H4 (cell line): ENCODE measurements at regions not wholly inside any gene's neighbourhood (a gene's known extent, or its start where the extent isn't known, plus 50 kb on each side); places are given as distances from the start of the nearest gene placed in this dataset.
A peak's percentile ranks its signal among the peaks of the same experiment; 100 is the strongest.
"Not testable (repeated sequence)": the region's sequence is repeated elsewhere in the genome, so short reads cannot be mapped to it uniquely, and the experiment has no call there.

ENCODE experiments used
- DNase-seq: peaks from one replicate; pipeline ENCODE4 v3.0.0-alpha.2; 2015; ENCODE audit warnings: low spot score

DNA sequence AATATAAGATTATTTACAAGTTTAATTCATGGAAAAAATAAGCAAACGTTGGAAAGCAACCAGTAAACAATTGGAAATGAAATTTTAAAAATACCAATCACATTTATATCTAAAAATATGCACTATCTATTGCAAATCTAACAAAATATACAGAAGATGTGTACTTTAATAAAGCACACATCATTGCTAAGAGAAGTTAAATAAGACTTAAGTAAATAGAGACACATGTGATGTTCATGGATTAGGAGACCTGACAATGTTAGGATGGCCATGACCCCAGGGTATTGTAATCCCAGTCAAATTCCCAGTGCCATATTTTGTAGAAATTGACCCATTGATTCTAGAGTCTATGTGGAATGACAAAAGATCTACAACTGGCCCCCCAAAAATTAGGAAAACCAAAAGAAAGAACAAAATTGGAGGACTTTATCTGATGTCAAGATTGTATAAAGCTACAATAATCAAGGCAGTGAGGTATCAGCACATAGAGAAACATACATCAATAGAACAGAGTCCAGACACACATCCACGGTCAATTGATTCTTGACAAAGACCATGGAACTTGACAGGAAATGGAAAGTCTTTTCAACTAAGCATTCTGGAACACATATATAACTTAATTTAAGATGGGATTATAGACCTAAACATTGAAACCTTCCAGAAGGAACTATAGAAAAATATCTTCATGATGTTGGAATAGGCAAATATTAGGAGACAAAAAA, 90.8 kb upstream of the USP29 start:
- DNase-seq = no peak

DNA sequence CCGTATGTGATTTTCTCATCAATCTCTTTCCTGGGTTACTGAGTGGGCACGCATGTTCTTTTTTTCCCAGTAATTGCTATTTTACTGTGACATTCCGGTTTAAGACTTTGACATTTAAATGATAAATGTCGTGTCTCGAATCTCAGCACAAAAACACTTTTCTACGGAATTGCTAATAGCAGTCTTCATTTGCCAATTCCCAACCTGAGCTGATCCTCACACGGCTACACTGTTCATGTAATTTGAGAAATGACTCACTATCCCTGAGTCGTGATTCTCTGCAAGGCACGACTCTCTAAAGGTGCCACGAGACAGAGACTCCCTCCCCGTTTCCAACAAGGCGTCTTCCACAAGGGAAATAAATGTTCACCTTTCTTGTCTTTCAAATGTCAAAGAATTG, 88.7 kb upstream of the USP29 start:
- no peak for DNase-seq

DNA sequence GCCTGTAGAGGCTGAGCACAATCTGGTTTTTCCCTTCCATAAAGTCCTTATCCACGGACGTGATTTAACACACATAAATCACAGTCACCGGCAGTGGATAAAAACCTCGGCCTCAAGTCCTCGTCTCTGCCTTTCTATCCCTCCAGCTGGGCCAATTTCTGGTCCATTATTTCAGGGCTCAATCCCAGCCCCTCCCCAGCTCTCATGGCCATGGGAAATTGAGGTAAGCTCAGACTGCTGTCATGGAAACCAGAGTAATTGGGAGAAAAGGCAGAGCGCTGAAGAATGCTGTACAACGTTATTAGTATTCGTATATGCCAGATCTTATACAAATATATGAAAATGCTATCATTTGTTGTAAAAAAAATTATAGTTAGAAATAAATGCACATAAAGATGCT, 86.2 kb upstream of the USP29 start:
- no peak for DNase-seq

DNA sequence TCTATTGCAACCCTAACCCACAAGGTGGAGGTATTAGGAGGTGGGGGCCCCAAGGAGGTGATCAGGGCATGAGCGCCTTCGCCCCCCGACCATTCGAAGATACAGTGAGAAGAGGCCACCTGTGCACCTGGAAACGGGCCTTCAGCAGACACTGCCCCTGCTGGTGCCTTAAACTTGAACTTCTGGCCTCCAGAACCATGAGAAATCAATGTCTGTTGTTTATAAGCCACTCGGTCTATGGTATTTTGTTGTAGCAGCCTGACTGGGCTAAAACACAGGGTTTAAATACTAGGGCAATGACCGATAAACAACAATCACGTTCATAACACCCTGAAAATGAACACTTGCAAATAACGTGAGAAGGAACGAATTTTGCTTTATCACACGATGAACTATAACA, 85.2 kb upstream of the USP29 start:
- DNase-seq = no peak

DNA sequence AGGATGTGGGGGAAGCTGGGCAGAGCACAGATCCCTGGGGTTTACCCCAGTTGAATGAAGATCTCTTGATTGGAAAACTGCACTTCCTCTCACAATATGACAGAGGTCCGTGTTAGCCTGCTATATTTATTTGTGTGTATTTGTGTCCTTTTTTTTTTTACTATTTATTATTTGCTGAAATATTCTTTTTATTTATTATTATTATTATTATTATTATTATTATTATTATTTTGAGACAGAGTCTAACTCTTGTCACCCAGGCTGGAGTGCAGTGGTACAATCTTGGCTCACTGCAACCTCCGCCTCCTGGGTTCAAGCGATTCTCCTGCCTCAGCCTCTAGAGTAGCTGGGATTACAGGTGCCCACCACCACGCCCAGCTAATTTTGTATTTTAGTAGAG, 84.0 kb upstream of the USP29 start:
- DNase-seq = not testable (repeated sequence)

DNA sequence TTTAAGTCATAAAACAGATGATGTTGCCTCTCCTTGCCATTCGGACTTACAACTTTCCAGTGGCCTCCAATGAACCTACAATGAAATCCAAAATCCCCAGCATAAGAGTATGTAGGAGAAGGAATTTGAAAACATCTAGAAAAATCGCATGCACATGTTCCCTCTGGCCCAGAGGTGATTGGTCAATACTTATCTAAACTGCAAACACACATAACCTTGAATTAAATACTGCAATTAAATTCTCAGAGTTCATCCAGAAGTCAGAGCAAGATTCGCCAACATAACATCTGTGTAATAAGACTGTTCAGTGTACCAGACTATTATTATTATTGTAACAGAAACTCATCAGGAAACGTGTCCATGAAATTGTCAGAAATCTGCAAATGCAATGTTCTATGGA, 82.2 kb upstream of the USP29 start:
- no peak for DNase-seq

DNA sequence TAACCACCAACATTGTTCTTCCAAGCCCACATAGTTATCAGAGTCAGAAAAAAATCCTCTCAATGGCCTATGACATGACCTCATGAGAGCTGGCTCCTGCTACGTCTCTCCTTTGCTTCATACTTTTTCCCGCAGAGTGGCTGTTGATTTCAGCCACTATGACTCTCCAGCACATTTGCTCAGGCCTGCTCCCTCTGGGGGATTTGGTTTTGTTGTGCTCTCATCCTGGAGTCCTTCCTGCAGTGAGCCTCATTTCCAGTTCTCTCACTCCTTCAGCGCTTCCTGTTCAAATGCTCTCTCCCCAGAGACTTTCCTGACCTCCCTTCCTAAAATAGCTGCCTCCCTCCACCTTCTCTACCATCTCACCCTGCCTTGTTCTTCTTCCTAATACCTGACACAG, 72.0 kb upstream of the USP29 start:
- no peak for DNase-seq

DNA sequence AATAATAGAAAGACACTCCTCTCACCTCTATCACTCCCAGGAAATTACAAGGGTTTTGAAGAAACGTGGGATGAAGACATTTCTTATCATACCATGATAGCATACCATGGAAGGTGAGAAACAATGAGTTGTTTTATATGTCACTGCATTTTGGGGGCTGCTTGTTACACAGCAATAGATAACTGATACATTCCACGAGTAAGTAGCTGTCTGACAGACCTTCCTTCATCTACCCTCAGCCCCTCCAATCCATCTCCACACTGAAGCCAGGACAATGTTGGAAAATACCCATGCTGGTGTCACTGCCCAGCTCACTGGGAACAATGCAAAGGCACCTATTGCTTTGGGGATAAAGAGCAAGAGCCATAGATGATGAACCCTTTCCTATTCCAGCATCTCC, 68.9 kb upstream of the USP29 start:
- no peak for DNase-seq

DNA sequence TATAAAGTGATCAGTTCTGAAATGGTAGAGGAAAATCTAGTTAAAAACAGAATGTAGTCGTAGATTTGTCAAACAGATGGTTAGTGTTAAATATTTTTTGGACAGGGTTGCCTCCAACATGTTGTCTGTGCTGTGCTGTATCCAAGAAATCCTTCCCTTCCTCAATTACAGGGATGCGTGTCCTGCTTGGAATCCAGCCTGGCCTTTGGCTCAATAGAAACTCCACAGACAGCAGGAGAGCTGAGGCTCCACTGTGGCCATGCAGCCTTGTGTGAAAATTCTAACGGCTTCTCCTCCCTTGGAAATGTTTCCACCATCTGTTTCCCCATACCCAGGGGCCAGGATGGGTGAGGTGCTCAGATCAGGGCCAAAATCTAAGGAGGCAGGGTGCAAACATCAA, 67.7 kb upstream of the USP29 start:
- no peak for DNase-seq

DNA sequence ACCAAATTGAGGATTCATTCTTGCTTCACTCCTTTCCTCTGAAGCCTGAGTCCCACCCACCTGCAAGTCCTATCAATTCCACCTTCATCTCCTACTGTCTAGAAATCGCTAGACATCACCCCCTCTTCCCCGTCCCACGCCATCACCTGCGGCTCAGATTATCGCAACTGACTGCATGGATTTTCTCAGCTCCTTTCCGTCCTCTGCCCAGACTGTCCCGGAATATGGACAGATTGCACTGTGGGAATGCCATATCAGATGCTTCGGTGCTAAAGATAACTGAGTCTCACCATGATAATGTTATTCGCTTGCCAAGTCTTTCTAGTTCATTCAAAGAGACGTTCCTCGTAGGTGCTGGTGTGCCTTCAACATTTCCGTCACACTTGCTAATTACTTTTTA, 66.4 kb upstream of the USP29 start:
- DNase-seq = no peak

DNA sequence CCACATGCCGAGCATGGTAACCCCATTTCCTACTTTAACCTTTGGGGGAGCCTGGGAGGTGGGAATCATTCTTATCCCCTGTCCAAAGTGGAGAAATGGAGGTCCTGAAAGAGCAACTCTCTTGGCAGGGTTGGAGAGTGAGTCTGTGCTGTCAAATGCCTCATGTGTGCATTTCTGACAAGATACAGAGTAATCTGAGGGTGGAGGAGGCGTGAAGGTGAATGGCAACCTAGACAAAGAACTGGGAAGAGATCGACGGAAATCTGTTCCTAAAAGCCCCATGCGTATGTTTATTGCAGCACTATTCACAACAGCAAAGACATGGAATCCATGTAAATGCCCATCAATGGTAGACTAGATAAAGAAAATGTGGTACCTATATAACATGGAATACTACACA, 63.8 kb upstream of the USP29 start:
- DNase-seq = no peak

DNA sequence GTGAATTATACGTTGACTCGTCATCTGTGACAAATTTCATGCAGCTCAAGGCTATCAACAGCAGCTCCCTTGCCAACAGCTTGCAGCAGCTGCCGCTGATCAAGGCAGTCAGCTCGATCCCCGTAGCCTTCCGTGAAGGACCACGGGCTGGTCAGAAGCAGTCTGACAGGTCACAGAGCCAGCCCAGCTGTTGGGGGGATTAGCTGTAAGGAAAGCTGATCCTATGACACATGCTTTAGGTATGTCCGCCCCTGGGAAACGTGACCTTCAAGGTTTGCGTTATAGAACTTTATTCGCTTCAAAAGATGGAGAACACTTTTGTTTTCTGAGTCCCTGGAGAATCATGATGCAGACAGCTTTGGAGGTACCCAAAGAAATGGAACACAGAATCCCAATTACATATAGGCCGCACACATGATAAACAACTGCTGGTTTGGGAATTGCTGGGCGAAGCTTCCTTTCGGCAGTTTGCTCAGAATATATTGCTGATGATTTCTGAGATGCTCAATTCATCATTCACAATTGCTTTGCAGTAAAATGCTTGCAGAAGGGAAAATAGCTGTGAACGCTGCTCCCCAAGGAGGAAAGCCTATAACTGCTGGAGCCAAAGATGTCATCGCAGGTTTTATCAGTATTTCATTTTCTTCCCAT, 62.6 kb upstream of the USP29 start:
- DNase-seq = peak; percentile 39

DNA sequence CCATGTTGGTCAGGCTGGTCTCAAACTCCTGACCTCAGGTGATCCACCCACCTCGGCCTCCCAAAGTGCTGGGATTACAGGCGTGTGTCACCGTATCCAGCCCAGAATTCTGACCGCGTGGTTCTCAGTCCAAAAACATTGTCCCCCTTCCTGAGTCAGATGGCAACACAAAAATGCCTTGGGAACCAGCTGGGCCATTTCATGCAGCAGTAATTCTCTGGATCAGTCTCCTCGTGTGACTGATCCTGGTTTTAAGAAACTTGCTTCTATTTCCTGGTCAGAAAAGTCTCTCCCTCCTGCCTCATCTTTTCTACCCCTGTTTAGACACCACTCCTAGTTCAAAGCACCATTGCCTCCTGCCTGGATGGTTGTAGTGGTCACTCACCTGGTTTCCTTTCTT, 60.9 kb upstream of the USP29 start:
- DNase-seq = no peak

DNA sequence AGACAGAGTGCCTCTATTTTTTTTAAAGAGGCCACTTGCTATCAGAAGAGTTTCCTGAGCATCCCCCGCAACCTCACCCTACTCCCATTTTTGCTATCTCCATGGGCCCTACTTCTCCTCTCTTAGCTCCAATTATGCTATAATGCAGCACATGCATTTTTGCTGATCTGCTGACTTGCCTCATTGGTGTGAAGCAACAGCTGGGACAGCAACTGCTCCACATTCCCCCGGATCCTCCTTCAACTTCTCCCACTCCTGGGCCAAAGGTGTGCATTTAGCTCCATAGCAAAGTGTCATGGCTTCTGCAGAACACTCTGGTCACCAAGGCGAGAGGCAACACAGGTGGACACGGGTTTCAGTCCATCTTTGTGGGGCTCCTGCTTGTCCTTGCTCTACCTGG, 56.7 kb upstream of the USP29 start:
- DNase-seq = no peak

DNA sequence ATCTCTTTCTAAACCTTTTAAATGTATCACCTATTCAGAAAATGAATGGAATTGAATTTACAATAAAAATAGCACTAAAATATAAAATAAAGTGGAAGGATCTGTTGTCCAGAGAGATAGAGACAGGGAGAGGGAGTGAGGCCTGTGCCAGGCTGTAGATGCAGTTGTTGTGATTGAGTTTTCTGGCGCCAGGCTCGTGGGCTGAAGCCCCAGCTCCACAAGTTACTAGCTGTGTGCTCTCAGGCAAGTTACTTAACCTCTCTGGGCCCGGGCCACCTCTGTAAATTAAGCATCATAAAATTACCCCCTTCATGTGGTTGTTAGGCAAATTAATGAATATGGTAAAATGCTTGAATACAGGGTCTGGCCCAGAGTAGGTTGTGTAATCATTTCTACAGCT, 52.3 kb upstream of the USP29 start:
- DNase-seq = no peak

DNA sequence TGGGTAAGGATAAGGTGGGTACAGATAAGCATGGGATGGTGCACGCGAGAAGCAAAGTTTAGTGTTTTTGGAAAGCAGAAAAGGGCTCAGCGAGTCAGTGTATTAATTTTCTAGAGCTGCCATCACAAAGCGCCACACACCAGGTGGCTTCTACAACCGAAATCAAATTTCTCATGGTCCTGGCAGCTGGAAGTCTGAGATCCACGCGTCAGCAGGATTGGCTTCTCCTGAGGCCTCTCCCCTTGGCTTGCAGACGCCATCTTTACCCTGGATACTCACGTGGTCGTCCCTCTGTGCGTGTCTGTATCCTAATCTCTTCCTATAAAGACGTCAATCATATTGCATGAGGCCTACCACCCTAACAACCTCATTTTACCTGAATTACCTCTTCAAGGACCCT, 51.5 kb upstream of the USP29 start:
- DNase-seq = no peak

DNA sequence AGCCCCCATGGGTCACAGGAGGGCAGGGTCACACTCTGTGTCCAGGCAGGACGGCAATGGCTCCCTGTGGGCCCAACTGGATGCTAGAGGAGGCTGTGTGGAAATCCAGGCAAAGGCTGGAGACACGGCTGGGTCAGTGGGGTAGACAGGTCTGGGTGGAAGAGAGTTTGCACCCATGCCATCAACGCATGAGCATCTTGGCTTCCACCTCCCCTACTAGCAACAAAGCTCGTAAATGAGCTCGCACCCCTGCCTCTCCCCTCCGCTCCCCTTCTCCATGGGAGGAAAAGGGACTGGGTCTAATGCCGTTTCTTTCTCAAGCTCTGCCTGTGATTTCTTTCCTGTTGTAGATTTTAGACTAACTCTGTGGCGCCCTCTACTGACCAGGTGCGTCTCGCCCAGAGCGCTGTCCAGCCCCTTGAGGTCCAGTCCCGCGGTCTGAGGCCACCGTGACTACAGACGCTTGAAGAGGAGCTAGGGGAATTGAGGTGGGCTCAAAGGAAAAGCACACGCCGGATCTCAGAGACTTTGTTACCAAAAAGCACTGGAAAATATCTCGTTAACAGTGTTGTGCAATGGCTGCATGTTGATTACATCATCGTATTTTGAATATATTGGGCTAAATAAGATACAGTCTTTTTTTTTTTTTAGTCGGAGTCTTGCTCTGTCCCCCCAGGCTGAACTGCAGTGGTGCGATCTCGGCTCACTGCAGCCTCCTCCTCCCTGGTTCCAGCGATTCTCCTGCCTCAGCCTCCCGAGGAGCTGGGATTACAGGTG, 50.7 kb upstream of the USP29 start:
- DNase-seq = no peak
